KG1 (cell line): ENCODE measurements at regions not wholly inside any gene's neighbourhood (a gene's known extent, or its start where the extent isn't known, plus 50 kb on each side); places are given as distances from the start of the nearest gene placed in this dataset.

Experiments
- DNase-seq: peaks from one replicate; lab custom pipeline; 2025; lab: John Stamatoyannopoulos, UW

- DNase-seq, result no peak
Observed at GRCh38 chr7:51792796-51793195, 476.2 kb upstream of the COBL start.

GRCh38 chr7:51789489-51789888 is 472.9 kb upstream of the COBL start:
- no peak for DNase-seq

DNA sequence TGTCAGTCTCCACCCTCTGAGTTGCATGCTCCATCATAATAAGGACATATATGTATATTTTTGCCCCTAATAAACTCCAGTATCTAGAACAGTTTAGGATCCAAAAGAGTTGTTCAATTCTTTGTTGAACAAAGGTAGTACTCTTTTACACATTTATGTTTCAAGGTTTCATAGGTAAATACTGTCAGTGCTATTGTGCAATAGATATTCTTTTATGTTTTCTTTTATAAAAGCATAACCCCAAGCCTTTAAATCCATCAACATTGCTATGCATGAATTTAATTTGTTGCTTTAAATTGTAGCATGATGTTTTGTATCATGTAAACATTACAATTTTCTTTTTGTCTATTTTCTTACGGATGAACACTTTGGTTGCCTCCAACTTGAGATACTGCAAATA is 469.7 kb upstream of the COBL start:
- DNase-seq, result no peak

DNA sequence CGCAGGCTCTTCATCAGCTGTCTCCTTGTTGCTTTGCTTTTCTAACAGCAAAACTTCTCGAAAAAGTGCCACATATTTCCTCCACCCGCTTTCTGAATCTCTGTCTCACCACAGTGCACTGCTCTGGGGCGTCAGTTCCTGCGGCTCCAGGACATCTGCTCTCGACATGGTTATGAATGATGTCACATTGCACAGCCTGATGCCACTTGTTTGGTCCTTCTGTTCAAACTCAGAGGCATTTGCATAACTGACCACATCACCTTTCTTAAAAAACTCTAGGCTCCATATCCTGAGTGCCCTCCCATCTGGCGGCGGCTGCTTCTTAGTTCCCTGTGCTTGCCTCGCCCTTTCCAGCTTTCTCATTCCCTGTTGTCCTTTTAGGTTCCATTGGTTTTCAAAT is 469.3 kb upstream of the COBL start:
- no peak for DNase-seq

DNA sequence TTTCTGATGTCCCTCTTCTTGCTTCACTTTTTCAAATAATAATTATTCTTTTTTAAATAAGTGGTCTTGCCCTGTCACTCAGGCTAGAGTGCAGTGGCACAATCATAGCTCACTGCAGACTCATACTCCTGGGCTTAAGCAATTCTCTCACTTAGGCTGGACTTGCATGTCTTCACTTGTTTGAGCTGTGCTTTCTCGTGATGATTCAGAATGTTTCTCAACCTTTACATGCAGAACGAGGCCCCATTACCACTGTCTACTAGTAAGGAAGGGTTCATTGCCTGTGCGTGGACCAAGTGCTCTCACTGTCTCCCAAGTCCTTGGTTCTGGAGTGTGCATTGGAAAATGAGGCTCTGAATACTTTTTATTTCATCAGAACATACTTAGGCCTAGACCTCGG is 468.6 kb upstream of the COBL start:
- DNase-seq, result no peak

GRCh38 chr7:51783241-51783640 is 466.6 kb upstream of the COBL start:
- DNase-seq, result no peak

DNA sequence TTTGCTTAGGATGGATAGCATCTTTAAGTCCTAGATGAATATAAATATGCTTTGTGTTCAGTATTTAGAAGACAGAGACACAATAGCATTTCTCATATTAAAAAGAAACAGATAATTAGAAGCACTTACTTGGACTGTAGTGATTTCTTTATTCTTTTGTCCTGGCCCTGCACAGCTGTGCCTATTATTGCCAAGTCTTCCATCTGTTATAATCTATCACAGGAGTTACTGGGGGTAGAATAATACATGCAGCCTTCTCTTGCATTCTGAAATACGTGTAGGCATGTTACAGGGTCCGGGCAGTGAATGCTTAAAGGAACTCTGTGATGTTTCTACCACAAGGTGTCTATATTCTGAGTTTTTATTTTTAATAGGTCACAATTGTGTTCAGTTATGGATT is 461.5 kb upstream of the COBL start:
- DNase-seq, result no peak

- DNase-seq, result no peak
Observed at GRCh38 chr7:51774178-51774577, 457.6 kb upstream of the COBL start.

GRCh38 chr7:51772190-51772589 is 455.6 kb upstream of the COBL start:
- DNase-seq, result no peak

DNA sequence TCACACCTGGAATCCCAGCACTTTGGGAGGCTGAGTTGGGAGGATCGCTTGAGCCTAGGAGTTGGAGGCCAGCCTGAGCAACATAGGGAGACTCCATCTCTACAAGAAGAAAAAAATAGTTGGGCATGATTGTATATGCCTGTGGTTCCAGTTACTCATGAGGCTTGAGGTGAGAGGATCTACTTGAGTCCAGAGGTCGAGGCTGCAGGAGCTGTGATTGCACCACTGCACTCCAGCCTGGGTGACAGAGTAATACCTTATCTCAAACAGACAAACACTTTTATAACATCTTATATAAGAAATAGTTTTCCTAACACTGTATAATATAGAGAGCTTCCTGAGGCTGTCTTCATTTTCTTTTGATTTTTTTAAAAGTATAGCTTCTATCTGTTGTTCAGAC is 448.4 kb upstream of the COBL start:
- DNase-seq, result no peak

GRCh38 chr7:51759985-51760384 is 443.4 kb upstream of the COBL start:
- DNase-seq, result no peak

- DNase-seq, result no peak
Observed at GRCh38 chr7:51757960-51758359, 441.4 kb upstream of the COBL start.

DNA sequence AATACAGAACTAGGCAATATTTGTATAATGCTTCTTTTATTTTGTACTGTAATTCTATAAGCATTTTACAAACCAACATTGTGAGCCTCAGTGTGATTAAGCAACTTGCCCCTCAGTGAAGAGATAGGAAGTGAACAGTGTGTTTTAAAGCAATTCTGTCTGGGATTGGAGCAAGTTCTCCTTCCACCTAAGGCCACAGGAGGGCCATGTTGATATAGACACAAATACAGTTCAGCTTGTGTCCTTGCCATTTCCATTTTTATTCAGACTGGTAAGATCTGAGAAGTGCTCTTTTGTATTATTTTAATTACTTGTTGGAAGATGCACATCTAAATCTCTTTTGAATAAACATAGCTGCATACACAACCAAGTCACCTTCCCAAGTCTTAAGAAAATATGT is 416.3 kb upstream of the COBL start:
- no peak for DNase-seq

DNA sequence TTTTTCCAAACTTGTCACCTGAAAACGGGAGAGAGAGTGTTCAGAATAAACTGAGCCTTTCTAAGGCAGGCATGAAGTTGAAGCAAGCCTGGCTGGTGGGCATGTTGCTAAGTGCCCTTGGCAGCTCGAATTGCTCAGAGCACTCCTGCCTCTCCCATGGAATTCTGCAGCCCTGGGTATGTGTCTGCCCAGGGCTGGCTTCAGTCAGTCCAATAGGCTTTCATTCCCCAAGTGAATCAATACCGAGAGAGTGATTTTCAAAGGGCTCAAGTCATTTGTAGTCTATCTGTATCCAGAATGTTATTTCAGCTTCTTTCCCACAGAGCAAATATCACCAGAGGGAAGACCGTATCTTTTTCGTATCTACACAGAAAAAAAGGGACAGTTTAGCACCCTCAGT is 415.5 kb upstream of the COBL start:
- DNase-seq, result no peak

DNA sequence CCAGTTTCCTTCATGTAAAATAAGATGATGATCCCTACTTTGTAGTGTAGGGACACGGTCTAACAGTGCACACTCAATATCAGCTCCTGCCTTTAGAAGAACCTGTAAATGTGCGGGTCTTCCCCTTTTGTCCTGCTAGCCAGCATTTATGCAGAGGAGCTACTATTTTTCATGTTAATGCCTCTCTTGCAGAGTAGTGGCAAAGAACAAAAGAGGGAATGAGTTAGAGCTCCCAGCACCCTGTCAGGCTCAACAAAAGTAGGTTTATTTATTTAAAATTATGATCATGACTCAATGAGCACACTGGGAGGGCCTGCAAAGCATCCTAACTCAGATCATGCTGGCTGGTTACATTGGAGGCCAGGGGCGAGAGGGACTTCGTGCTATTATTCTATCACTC is 414.5 kb upstream of the COBL start:
- DNase-seq, result no peak

GRCh38 chr7:51727441-51727840 is 410.8 kb upstream of the COBL start:
- no peak for DNase-seq

DNA sequence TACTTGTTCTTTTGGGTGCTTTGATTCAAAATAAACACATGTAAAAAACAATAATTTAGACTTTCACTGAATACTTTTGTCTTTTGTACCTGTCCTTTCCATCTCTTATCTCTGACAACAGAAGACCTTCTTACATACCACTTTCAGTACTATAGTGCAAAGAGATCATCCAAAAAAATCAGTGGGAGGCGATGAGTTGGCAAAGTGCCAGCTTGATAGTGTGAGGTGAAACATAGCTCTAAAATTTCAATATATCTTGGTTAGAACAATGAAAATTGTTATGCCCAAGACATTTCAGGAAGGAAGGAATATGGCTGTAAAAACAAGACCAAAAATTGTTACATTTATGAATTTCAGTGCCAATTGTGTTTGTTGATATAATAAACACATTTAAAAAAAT is 390.2 kb upstream of the COBL start:
- DNase-seq, result no peak

DNA sequence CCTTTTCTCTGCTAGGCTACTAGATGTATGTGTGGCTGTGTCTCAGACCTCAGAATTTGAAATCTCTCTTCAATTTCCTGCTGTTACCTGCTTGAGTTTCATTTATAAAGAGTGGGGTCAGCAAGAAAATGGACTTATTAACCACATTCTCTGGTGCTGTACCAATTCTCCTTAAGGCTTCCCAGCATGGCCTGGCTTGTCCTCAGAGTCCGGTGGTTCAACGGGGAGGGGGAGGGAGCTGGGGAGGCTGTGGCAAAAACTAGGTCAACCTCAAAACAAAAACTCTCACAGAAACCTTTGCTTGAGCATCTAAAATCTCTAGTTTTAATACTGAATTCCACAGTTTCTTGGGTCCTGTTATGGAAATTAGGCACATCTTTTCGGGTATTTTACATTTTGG is 389.1 kb upstream of the COBL start:
- DNase-seq, result no peak

- no peak for DNase-seq
Observed at GRCh38 chr7:51702673-51703072, 386.1 kb upstream of the COBL start.

DNA sequence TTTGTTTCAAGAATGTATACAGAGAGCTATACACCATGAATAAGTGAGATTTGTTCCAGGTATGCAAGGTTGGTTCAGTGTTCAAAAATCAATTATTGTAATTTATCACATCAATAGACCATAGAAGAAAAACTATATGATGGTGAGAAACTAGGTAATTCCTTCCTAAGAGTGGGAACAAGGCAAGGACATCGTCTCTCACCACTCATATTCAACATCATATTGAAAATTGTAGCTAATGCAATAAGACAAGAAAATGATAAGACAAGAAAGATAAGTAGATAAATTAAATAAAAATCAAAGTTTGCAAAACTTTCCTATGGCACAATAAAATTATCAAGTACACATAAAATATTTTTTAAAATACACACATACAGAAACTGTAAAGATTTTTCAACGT is 385.3 kb upstream of the COBL start:
- no peak for DNase-seq

DNA sequence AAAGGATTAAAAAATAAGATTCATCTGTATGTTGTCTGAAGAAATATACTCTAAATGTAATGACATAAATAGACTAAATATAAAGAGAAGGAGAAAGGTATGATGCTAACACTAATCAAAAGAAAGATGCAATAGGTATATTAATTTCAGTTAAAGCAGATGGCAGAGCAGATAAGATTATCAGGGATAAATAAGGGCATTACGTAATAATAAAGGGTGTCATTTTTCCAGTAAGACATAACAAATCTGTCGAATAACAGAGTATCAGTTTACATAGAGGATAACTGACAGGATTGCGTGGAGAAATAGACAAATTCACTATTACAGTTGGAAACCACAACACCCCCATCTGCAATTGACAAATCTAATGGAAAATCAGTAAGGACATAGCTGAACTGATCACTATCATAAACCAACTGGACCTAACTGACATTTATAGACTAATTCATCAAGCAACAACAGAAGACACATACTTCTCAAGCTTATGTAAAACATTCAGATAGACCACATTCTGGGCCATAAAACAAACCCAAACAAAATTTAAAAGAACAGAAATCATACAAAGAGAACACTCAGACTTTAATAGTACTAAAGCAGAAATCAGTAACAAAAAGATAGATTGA is 384.1 kb upstream of the COBL start:
- no peak for DNase-seq

DNA sequence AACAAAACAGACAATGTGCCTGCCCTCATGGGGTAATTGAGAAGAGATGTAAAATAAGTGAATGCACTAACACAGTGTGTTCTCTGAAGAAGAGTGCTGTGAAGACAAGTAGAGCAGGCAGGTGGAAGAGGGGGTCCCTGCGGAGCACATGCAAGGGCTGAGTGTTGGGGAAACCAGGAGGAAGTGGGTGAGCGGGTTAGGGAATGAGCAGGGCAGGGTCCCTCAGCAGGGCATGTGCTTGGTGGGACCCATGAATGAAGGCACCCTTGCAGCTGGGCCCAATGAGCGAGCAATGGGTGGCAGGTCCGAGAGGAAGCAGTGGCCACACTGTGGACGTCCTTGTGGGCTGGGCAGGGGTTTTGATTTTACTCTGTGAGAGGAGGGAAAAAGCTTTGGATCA is 376.6 kb upstream of the COBL start:
- no peak for DNase-seq

GRCh38 chr7:51689547-51689946 is 372.9 kb upstream of the COBL start:
- no peak for DNase-seq

DNA sequence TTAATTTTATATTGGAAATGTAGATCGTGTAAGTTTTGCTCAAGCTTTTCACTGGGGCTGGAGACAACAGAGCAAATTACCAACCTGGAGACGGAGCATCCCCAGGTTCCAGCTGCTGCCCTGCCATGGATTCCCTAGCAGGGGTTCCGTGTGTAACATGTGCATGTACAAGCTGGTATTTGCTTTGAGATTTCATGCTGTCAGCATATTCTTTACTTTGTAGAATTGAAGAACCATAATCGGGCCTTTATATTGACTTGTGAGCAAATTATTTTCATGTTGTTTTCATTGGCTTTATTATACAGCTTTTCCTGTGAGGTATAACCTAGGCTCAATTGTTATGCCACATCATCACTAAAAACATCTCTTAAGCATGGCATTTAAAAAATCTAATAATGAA is 369.2 kb upstream of the COBL start:
- no peak for DNase-seq
